ENCODE measurements at regions not wholly inside any gene's neighbourhood (a gene's known extent, or its start where the extent isn't known, plus 50 kb on each side); places are given as distances from the start of the nearest gene placed in this dataset.
"Not testable (repeated sequence)": the region's sequence is repeated elsewhere in the genome, so short reads cannot be mapped to it uniquely, and the experiment has no call there.

- DNase-seq; H3K9me1 ChIP-seq (ENCODE audit: insufficient read depth, low read length); H2BK15ac ChIP-seq (ENCODE audit: low read depth, low read length); H3K4me1 ChIP-seq (ENCODE audit: control insufficient read depth, insufficient read depth, low read length); H3K4me3 ChIP-seq (ENCODE audit: insufficient read depth, low read depth, low read length); H3K4ac ChIP-seq (ENCODE audit: low read depth, low read length); POLR2A ChIA-PET (ENCODE audit: unreplicated experiment); H3K14ac ChIP-seq (replicated peaks; ENCODE audit: low read depth, low read length); H2AK9ac ChIP-seq (replicated peaks; ENCODE audit: low read depth, low read length, poor library complexity); H3K27ac ChIP-seq (ENCODE audit: insufficient read depth, low read length); BruUV-seq (replicated peaks); H4K5ac ChIP-seq (ENCODE audit: low read depth, low read length); H4K91ac ChIP-seq (ENCODE audit: insufficient read depth, low read depth, low read length); H4K20me1 ChIP-seq (ENCODE audit: insufficient read depth, low read length); H2AFZ ChIP-seq (replicated peaks; ENCODE audit: low read length, poor library complexity); in situ Hi-C loops (cut with MboI; ENCODE audit: low sequenced_read_pairs); H3K36me3 ChIP-seq (ENCODE audit: control insufficient read depth, insufficient read depth, low read length); H3K27me3 ChIP-seq (ENCODE audit: control insufficient read depth, insufficient read depth, low read length); H2BK5ac ChIP-seq (ENCODE audit: low read depth, low read length, poor library complexity, severe bottlenecking); dilution Hi-C loops (cut with HindIII; ENCODE audit: low sequenced_read_pairs, unreplicated experiment); H3K23ac ChIP-seq (ENCODE audit: low read depth, low read length); H3K79me1 ChIP-seq (ENCODE audit: low read depth in 1 of 2, low read length in 2 of 2); H3K4me2 ChIP-seq (ENCODE audit: low read depth, low read length); ATAC-seq (ENCODE audit: low read depth); H3K18ac ChIP-seq (ENCODE audit: low read depth, low read length); H2BK120ac ChIP-seq (ENCODE audit: low read depth, low read length); intact Hi-C loops (cut with micrococcal nuclease); H2BK20ac ChIP-seq (ENCODE audit: low read depth, low read length); H3K9ac ChIP-seq (ENCODE audit: low read depth, low read length); H2AK5ac ChIP-seq (ENCODE audit: low read depth, low read length); H4K8ac ChIP-seq (ENCODE audit: low read depth in 2 of 2, low read length in 2 of 2); H3K56ac ChIP-seq (ENCODE audit: extremely low read depth, insufficient read depth, low read length); H3K9me3 ChIP-seq (ENCODE audit: control insufficient read depth, insufficient read depth, low read length): not testable (repeated sequence)
- CTCF ChIA-PET: interaction anchor here (1.0 kb wide), 1 partner anchor 538 kb away, joined by 3 read pairs; no protein-coding TSS in a partner anchor
- no CpG with 5 or more reads among the region's 8 CpGs for WGBS, 2 experiments (ENCODE audit: extremely low coverage in 2 of 2, insufficient read length in 1 of 2)
- peak; percentile 11; the same call in 1 of the 2 replicates for TF ChIP-seq CEBPB (IDR thresholded peaks at IDR 0.05; ENCODE audit: low read depth, low read length)
Observed at GRCh38 chr6:169114632-169115031, 139.0 kb downstream of the THBS2 start.
